HCT116 (cell line): ENCODE measurements at regions not wholly inside any gene's neighbourhood (a gene's known extent, or its start where the extent isn't known, plus 50 kb on each side); places are given as distances from the start of the nearest gene placed in this dataset.
A peak's percentile ranks its signal among the peaks of the same experiment; 100 is the strongest.
"Not testable (repeated sequence)": the region's sequence is repeated elsewhere in the genome, so short reads cannot be mapped to it uniquely, and the experiment has no call there.

Source experiments
- ATAC-seq: fragments of 200-7000 bp; cut with Tn5 transposase; 2 replicates; pipeline ENCODE4 v1.9.1; 2020; ENCODE audit warnings: mild to moderate bottlenecking, moderate library complexity
- BruUV-seq: library from RNA; stranded (reverse); fragments of 400-500 nt; replicated peaks from 2 replicates; lab custom pipeline; 2021; lab: Mats Ljungman, UMichigan
- CTCF ChIA-PET: fragments of 300-600 bp; sonication (Branson Sonifier 250); formaldehyde crosslinking; loops from one replicate; lab custom pipeline; 2021; ENCODE audit warnings: antibody characterized with exemption; lab: Charles Lee
- POLR2A ChIA-PET: fragments of 300-600, 350-600 bp; sonication (Branson Sonifier 250); formaldehyde crosslinking; loops from one replicate; lab custom pipeline; 2021; ENCODE audit warnings: antibody characterized with exemption; lab: Charles Lee
- RAD21 ChIA-PET, 2 experiments: fragments of 300-600 bp; sonication (Branson Sonifier 250); formaldehyde crosslinking; loops; one replicate each; lab custom pipeline; 2023; ENCODE audit warnings: low total read pairs in 2 of 2; ENCODE audit not compliant: uncharacterized antibody in 2 of 2, unreplicated experiment in 2 of 2, low non-redundant PET in 1 of 2; lab: Charles Lee
- DNase-seq: peaks from one replicate; pipeline ENCODE4 v3.0.0-alpha.2; 2010; ENCODE audit warnings: low read depth, low spot score
- H2AFZ ChIP-seq: fragments of 200-600 bp; shearing (Covaris generic), sonication (generic); 2 replicates; pipeline ENCODE4 v1.6.1; 2017; ENCODE audit warnings: low read depth, mixed run types, mixed read lengths, antibody characterized with exemption, low read length; ENCODE audit not compliant: poor library complexity, severe bottlenecking
- H3K27ac ChIP-seq: 2 replicates; pipeline ENCODE4 v1.5.1; 2012; ENCODE audit warnings: low read depth, low read length
- H3K27me3 ChIP-seq: fragments of 200-600 bp; sonication (generic); 2 replicates; pipeline ENCODE4 v1.6.1; 2016; ENCODE audit warnings: mixed run types, low read length, mixed read lengths; ENCODE audit not compliant: insufficient read depth
- H3K36me3 ChIP-seq, 2 experiments: fragments of 200-500 bp in 1 of 2; fragments of 200-600 bp in 1 of 2; sonication (Bioruptor generic) in 1 of 2; sonication (generic) in 1 of 2; 2 replicates each; pipeline versions ENCODE4 v1.5.1 to v1.6.1; 2014 to 2016; ENCODE audit warnings: low read length in 2 of 2, inconsistent platforms in 1 of 2, mixed read lengths in 1 of 2, mixed run types in 1 of 2; ENCODE audit not compliant: insufficient read depth in 2 of 2, control insufficient read depth in 1 of 2
- H3K4me1 ChIP-seq, 2 experiments: fragments of 200-600 bp in 1 of 2; sonication (generic) in 1 of 2; 2 replicates each; pipeline versions ENCODE4 v1.5.1 to v1.6.1; 2012 to 2017; ENCODE audit warnings: low read length in 2 of 2, inconsistent platforms in 1 of 2, mild to moderate bottlenecking in 1 of 2, mixed read lengths in 1 of 2, mixed run types in 1 of 2, moderate library complexity in 1 of 2; ENCODE audit not compliant: insufficient read depth in 2 of 2, control insufficient read depth in 1 of 2
- H3K4me2 ChIP-seq: fragments of 200-600 bp; sonication (generic); 2 replicates; pipeline ENCODE4 v1.6.1; 2017; ENCODE audit warnings: mixed run types, low read length, mixed read lengths
- H3K4me3 ChIP-seq, 2 experiments: fragments of 200-600 bp in 1 of 2; sonication (generic) in 1 of 2; replicated peaks in 1 of 2; 2 replicates each; pipeline ENCODE4 v1.5.1; 2011 to 2016; ENCODE audit warnings: low read length in 2 of 2, control low read depth in 1 of 2, low read depth in 1 of 2, mild to moderate bottlenecking in 1 of 2, mixed read lengths in 1 of 2, mixed run types in 1 of 2
- H3K79me2 ChIP-seq: fragments of 200-600 bp; sonication (generic); 2 replicates; pipeline ENCODE4 v1.6.1; 2017; ENCODE audit warnings: mild to moderate bottlenecking, mixed run types, low read length, moderate library complexity, mixed read lengths; ENCODE audit not compliant: insufficient read depth
- H3K9ac ChIP-seq: fragments of 200-600 bp; sonication (generic); 2 replicates; pipeline ENCODE4 v1.6.1; 2016; ENCODE audit warnings: low read length, mixed read lengths
- H3K9me2 ChIP-seq: fragments of 200-600 bp; sonication (generic), shearing (Covaris generic); 2 replicates; pipeline ENCODE4 v1.6.1; 2017; ENCODE audit warnings: mixed run types, mild to moderate bottlenecking, moderate library complexity; ENCODE audit not compliant: insufficient read depth
- H3K9me3 ChIP-seq, 2 experiments: fragments of 200-500 bp in 1 of 2; fragments of 200-600 bp in 1 of 2; sonication (Bioruptor generic) in 1 of 2; sonication (generic) in 1 of 2; 2 replicates each; pipeline ENCODE4 v1.6.1; 2014 to 2017; ENCODE audit warnings: low read length in 2 of 2, mixed read lengths in 2 of 2, inconsistent platforms in 1 of 2, low read depth in 1 of 2, mild to moderate bottlenecking in 1 of 2, mixed run types in 1 of 2, moderate library complexity in 1 of 2; ENCODE audit not compliant: control insufficient read depth in 1 of 2, insufficient read depth in 1 of 2
- H4K20me1 ChIP-seq: fragments of 200-600 bp; sonication (generic), shearing (Covaris generic); 2 replicates; pipeline ENCODE4 v1.6.1; 2017; ENCODE audit warnings: mixed run types, mild to moderate bottlenecking, moderate library complexity; ENCODE audit not compliant: insufficient read depth
- intact Hi-C: fragments of 100-400 bp; cut with micrococcal nuclease; formaldehyde crosslinking; loops from 2 replicates; pipeline ENCODE4 v1.10.0; 2022

GRCh38 chr21:5114468-5114867 is 5406.9 kb upstream of the TPTE start:
- H3K4me1 ChIP-seq, intact Hi-C loops, BruUV-seq, H3K4me3 ChIP-seq, DNase-seq, H3K27ac ChIP-seq, POLR2A ChIA-PET, H3K9ac ChIP-seq, H3K27me3 ChIP-seq, RAD21 ChIA-PET, H3K36me3 ChIP-seq, H3K4me2 ChIP-seq, H2AFZ ChIP-seq, CTCF ChIA-PET, H3K9me2 ChIP-seq, H4K20me1 ChIP-seq, H3K9me3 ChIP-seq, H3K79me2 ChIP-seq: not testable (repeated sequence)
- peak; percentile 84 for ATAC-seq

- H4K20me1 ChIP-seq, H3K4me1 ChIP-seq, CTCF ChIA-PET, H3K4me2 ChIP-seq, H3K9ac ChIP-seq, H2AFZ ChIP-seq, H3K27me3 ChIP-seq, BruUV-seq, H3K4me3 ChIP-seq, H3K27ac ChIP-seq, H3K36me3 ChIP-seq, RAD21 ChIA-PET, DNase-seq, H3K79me2 ChIP-seq, intact Hi-C loops, POLR2A ChIA-PET, H3K9me3 ChIP-seq, H3K9me2 ChIP-seq: not testable (repeated sequence)
- ATAC-seq: peak; percentile 26; the same call in 1 of the 2 replicates
Observed at GRCh38 chr21:5114893-5115645, 5406.3 kb upstream of the TPTE start.

- H3K27me3 ChIP-seq, intact Hi-C loops, H3K4me3 ChIP-seq, H3K27ac ChIP-seq, BruUV-seq, H3K4me2 ChIP-seq, H3K9ac ChIP-seq, H3K4me1 ChIP-seq, H3K79me2 ChIP-seq, ATAC-seq, H2AFZ ChIP-seq, H3K36me3 ChIP-seq, H4K20me1 ChIP-seq, H3K9me3 ChIP-seq, H3K9me2 ChIP-seq, POLR2A ChIA-PET, CTCF ChIA-PET, DNase-seq, RAD21 ChIA-PET: not testable (repeated sequence)
Observed at GRCh38 chr21:5115646-5116343, 5405.6 kb upstream of the TPTE start.

- POLR2A ChIA-PET, DNase-seq, H3K79me2 ChIP-seq, H3K9ac ChIP-seq, H3K4me1 ChIP-seq, H3K9me3 ChIP-seq, H3K27ac ChIP-seq, H2AFZ ChIP-seq, BruUV-seq, H3K4me3 ChIP-seq, RAD21 ChIA-PET, CTCF ChIA-PET, H3K9me2 ChIP-seq, H4K20me1 ChIP-seq, H3K36me3 ChIP-seq, H3K27me3 ChIP-seq, intact Hi-C loops, ATAC-seq, H3K4me2 ChIP-seq: not testable (repeated sequence)
Observed at GRCh38 chr21:5116344-5117123, 5404.8 kb upstream of the TPTE start.
